GM12891 (cell line): ENCODE measurements at regions not wholly inside any gene's neighbourhood (a gene's known extent, or its start where the extent isn't known, plus 50 kb on each side); places are given as distances from the start of the nearest gene placed in this dataset.

Experiments used
- PAX5 ChIP-seq: IDR thresholded peaks from 2 replicates; pipeline ENCODE4 v1.6.1; 2011; ENCODE audit warnings: low read length, moderate library complexity, mild to moderate bottlenecking; ENCODE audit not compliant: insufficient read depth, severe bottlenecking
- POLR2A ChIP-seq: IDR thresholded peaks from 2 replicates; pipeline ENCODE4 v1.6.1; 2011; ENCODE audit warnings: low read depth, low read length, control low read depth
- POLR2AphosphoS5 ChIP-seq: IDR thresholded peaks from 2 replicates; pipeline ENCODE4 v1.6.1; 2011; ENCODE audit warnings: low read depth, low read length, control low read depth
- POU2F2 ChIP-seq: IDR thresholded peaks from 2 replicates; pipeline ENCODE4 v1.6.1; 2011; ENCODE audit warnings: low read depth, mild to moderate bottlenecking, control low read depth, low read length, moderate library complexity
- SPI1 ChIP-seq: IDR thresholded peaks from 2 replicates; pipeline ENCODE4 v1.6.1; 2011; ENCODE audit warnings: low read depth, low read length, control low read depth
- TAF1 ChIP-seq: IDR thresholded peaks from 2 replicates; pipeline ENCODE4 v1.6.1; 2011; ENCODE audit warnings: low read depth, low read length, control low read depth

GRCh38 chr6:149212892-149213801, 104.4 kb upstream of the TAB2 start:
- 0 out of 2 replicates have a peak, but pooled peaks have one; percentile 9 for TF ChIP-seq POLR2A
- no peak for TF ChIP-seq POLR2AphosphoS5
- no peak for TF ChIP-seq TAF1
- peak; percentile 59 for TF ChIP-seq SPI1
- no peak for TF ChIP-seq POU2F2
- TF ChIP-seq PAX5, result no peak
